Activated naive CD4-positive, alpha-beta T cell treated with anti-CD3 and anti-CD28 coated beads, Interleukin-2, amount 50 U/mL, for 72 hours (primary cell): ENCODE measurements at regions not wholly inside any gene's neighbourhood (a gene's known extent, or its start where the extent isn't known, plus 50 kb on each side); places are given as distances from the start of the nearest gene placed in this dataset.

ENCODE experiments used
- ATAC-seq, 2 donors: fragments of 150-1000 bp; cut with Tn5 transposase; 2 replicates each; pipeline ENCODE4 v1.10.0; 2021; ENCODE audit warnings: mild to moderate bottlenecking in 2 of 2, moderate library complexity in 2 of 2
- DNase-seq, 2 donors: peaks; one replicate each; pipeline ENCODE4 v3.0.0; 2021 to 2022; ENCODE audit warnings: low spot score in 2 of 2
- H3K27ac Mint-ChIP-seq, 2 donors: one replicate each; pipeline ENCODE4 v1.8.0; 2022; ENCODE audit warnings: mild to moderate bottlenecking in 2 of 2, mixed read lengths in 2 of 2
- H3K36me3 Mint-ChIP-seq, 2 donors: one replicate each; pipeline ENCODE4 v1.8.0; 2022; ENCODE audit warnings: mixed read lengths in 2 of 2
- H3K9me3 Mint-ChIP-seq, 2 donors: one replicate each; pipeline ENCODE4 v1.8.0; 2022; ENCODE audit warnings: mixed read lengths in 2 of 2

GRCh38 chr14:104317975-104318557 is 179.7 kb downstream of the KIF26A start:
- Mint-ChIP-seq H3K27ac (no peak overlapping the region), H3K36me3 (no peaks in the 10 kb centered on the region), H3K9me3 (no peaks in the 10 kb centered on the region)
- peak in 1 of 2 donors; percentile 43 for DNase-seq
- ATAC-seq = no peak

- H3K36me3 Mint-ChIP-seq = no peaks in the 10 kb centered on the region
- H3K9me3 Mint-ChIP-seq = no peaks in the 10 kb centered on the region
- DNase-seq = peak in 1 of 2 donors; percentile 25
- no peak overlapping the region for H3K27ac Mint-ChIP-seq
- no peak for ATAC-seq
These were observed 180.4 kb downstream of the KIF26A start for GRCh38 chr14:104318558-104319490.

GRCh38 chr14:104319491-104320241 is 181.3 kb downstream of the KIF26A start:
- DNase-seq = peak in 1 of 2 donors; percentile 44
- no peak for ATAC-seq
- no peaks in the 10 kb centered on the region for H3K9me3 Mint-ChIP-seq
- no peak overlapping the region for H3K27ac Mint-ChIP-seq
- H3K36me3 Mint-ChIP-seq = no peaks in the 10 kb centered on the region

- no peaks in the 10 kb centered on the region for H3K9me3 Mint-ChIP-seq
- H3K27ac Mint-ChIP-seq = no peak overlapping the region
- H3K36me3 Mint-ChIP-seq = no peaks in the 10 kb centered on the region
- ATAC-seq (no peak), DNase-seq (no peak)
These were observed 182.3 kb downstream of the KIF26A start for GRCh38 chr14:104320611-104321086.

- DNase-seq = peak in 1 of 2 donors; percentile 34
- Mint-ChIP-seq H3K27ac (no peak overlapping the region), H3K9me3 (no peaks in the 10 kb centered on the region), H3K36me3 (no peaks in the 10 kb centered on the region)
- no peak for ATAC-seq
These were observed 182.9 kb downstream of the KIF26A start for GRCh38 chr14:104321088-104321801.

- H3K36me3 Mint-ChIP-seq = no peaks in the 10 kb centered on the region
- no peaks in the 10 kb centered on the region for H3K9me3 Mint-ChIP-seq
- ATAC-seq (no peak), DNase-seq (peak in 1 of 2 donors; percentile 39)
- no peak overlapping the region for H3K27ac Mint-ChIP-seq
These were observed 183.4 kb downstream of the KIF26A start for GRCh38 chr14:104321802-104322130.

GRCh38 chr14:104322531-104323366 is 184.4 kb downstream of the KIF26A start:
- H3K27ac Mint-ChIP-seq = no peak overlapping the region
- ATAC-seq (no peak), DNase-seq (no peak)
- no peaks in the 10 kb centered on the region for H3K9me3 Mint-ChIP-seq
- H3K36me3 Mint-ChIP-seq = no peaks in the 10 kb centered on the region

- DNase-seq (no peak), ATAC-seq (no peak)
- Mint-ChIP-seq H3K27ac (no peak overlapping the region), H3K9me3 (peaks cover 0 to 6% of the 10 kb centered on the region in 2 donors), H3K36me3 (no peaks in the 10 kb centered on the region)
These were observed 185.3 kb downstream of the KIF26A start for GRCh38 chr14:104323551-104324175.

- Mint-ChIP-seq H3K9me3 (peaks cover 11 to 28% of the 10 kb centered on the region in 2 donors), H3K36me3 (peaks cover 8 to 20% of the 10 kb centered on the region in 2 donors)
- ATAC-seq = no peak
These were observed 188.5 kb downstream of the KIF26A start for GRCh38 chr14:104326848-104327247.

GRCh38 chr14:104328607-104329006 is 190.2 kb downstream of the KIF26A start:
- DNase-seq (no peak), ATAC-seq (no peak)
- no peak overlapping the region for H3K27ac Mint-ChIP-seq
- peaks cover 11 to 28% of the 10 kb centered on the region in 2 donors for H3K9me3 Mint-ChIP-seq
- peaks cover 8 to 20% of the 10 kb centered on the region in 2 donors for H3K36me3 Mint-ChIP-seq

More at GRCh38 chr14:104326848-104327247, 188.5 kb downstream of the KIF26A start:
- no peak for DNase-seq
- H3K27ac Mint-ChIP-seq = no peak overlapping the region

GRCh38 chr14:104329793-104330192 is 191.4 kb downstream of the KIF26A start:
- Mint-ChIP-seq H3K27ac (no peak overlapping the region), H3K36me3 (peaks cover 8 to 20% of the 10 kb centered on the region in 2 donors), H3K9me3 (peaks cover 11 to 28% of the 10 kb centered on the region in 2 donors)
- ATAC-seq (no peak), DNase-seq (no peak)

GRCh38 chr14:104331871-104332605 is 193.7 kb downstream of the KIF26A start:
- H3K27ac Mint-ChIP-seq = no peak overlapping the region
- peaks cover 8 to 20% of the 10 kb centered on the region in 2 donors for H3K36me3 Mint-ChIP-seq
- DNase-seq (no peak), ATAC-seq (no peak)
- H3K9me3 Mint-ChIP-seq = peaks cover 11 to 28% of the 10 kb centered on the region in 2 donors

- no peak for ATAC-seq
- no peak overlapping the region for H3K27ac Mint-ChIP-seq
- no peak for DNase-seq
- H3K9me3 Mint-ChIP-seq = peaks cover 11 to 28% of the 10 kb centered on the region in 2 donors
- peaks cover 8 to 20% of the 10 kb centered on the region in 2 donors for H3K36me3 Mint-ChIP-seq
These were observed 194.4 kb downstream of the KIF26A start for GRCh38 chr14:104332634-104333270.
